Fibroblast of lung (primary cell): ENCODE measurements at regions not wholly inside any gene's neighbourhood (a gene's known extent, or its start where the extent isn't known, plus 50 kb on each side); places are given as distances from the start of the nearest gene placed in this dataset.

Experiments
- EZH2 ChIP-seq: IDR thresholded peaks from 2 replicates; pipeline ENCODE4 v1.5.1; 2012; ENCODE audit warnings: low read length, control low read depth, mild to moderate bottlenecking; ENCODE audit errors: missing control alignments
- TF ChIP-seq, protein P1 (sequence below), 2 donors: IDR thresholded peaks in 1 of 2; conservative IDR thresholded peaks in 1 of 2; 1 replicate in 1 of 2; 2 replicates in 1 of 2; pipeline ENCODE4 v1.5.1; 2011 to 2012; ENCODE audit warnings: low read length in 2 of 2, control low read depth in 1 of 2, inconsistent platforms in 1 of 2, low read depth in 1 of 2, mild to moderate bottlenecking in 1 of 2

DNA sequence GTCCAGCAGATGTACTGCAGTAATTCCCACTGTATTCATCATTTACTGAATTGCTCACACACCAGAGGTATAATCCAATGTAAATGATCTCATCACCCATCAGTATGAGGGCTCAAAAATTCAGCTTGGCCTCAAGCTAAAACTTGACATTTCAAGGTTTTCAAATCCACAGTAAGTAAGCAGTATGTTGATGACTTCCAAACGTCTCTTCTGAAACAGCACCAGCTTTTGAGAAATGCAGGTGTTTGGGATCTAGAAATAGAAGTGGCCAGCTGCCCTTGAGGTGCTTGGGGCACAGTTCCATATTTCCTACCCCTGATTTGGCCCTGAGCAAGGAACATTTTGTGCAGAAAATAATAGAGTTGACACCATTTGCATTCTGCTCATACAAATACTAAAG, 388.0 kb upstream of the TUSC1 start:
- TF ChIP-seq, protein P1, sequence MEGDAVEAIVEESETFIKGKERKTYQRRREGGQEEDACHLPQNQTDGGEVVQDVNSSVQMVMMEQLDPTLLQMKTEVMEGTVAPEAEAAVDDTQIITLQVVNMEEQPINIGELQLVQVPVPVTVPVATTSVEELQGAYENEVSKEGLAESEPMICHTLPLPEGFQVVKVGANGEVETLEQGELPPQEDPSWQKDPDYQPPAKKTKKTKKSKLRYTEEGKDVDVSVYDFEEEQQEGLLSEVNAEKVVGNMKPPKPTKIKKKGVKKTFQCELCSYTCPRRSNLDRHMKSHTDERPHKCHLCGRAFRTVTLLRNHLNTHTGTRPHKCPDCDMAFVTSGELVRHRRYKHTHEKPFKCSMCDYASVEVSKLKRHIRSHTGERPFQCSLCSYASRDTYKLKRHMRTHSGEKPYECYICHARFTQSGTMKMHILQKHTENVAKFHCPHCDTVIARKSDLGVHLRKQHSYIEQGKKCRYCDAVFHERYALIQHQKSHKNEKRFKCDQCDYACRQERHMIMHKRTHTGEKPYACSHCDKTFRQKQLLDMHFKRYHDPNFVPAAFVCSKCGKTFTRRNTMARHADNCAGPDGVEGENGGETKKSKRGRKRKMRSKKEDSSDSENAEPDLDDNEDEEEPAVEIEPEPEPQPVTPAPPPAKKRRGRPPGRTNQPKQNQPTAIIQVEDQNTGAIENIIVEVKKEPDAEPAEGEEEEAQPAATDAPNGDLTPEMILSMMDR (conservative IDR thresholded peaks at IDR 0.05 in 1 of 2, IDR thresholded peaks at IDR 0.05 in 1 of 2; ENCODE audit: low read depth in 1 of 2, low read length in 2 of 2): no peak
- no peak for TF ChIP-seq EZH2
